Common myeloid progenitor, CD34-positive (primary cell): ENCODE measurements at regions not wholly inside any gene's neighbourhood (a gene's known extent, or its start where the extent isn't known, plus 50 kb on each side); places are given as distances from the start of the nearest gene placed in this dataset.

Source experiments
- CTCF ChIA-PET: fragments of 350-600 bp; sonication (Branson Sonifier 250); formaldehyde crosslinking; loops from one replicate; lab custom pipeline; 2021; ENCODE audit warnings: antibody characterized with exemption; lab: Charles Lee
- POLR2A ChIA-PET: fragments of 350-600 bp; sonication (Branson Sonifier 250); formaldehyde crosslinking; loops from one replicate; lab custom pipeline; 2021; ENCODE audit warnings: antibody characterized with exemption; lab: Charles Lee
- DNase-seq, 3 donors: peaks; one replicate each; pipeline versions ENCODE4 v3.0.0 to v3.0.0-alpha.2; 2013
- H3K27ac ChIP-seq, 2 experiments: 1 replicate in 1 of 2; 2 replicates in 1 of 2; pipeline ENCODE4 v1.7.0; 2013; ENCODE audit warnings: inconsistent platforms in 2 of 2, low read length in 2 of 2, mild to moderate bottlenecking in 2 of 2, low read depth in 1 of 2, moderate library complexity in 1 of 2; ENCODE audit not compliant: severe bottlenecking in 2 of 2, insufficient read depth in 1 of 2, poor library complexity in 1 of 2
- H3K27me3 ChIP-seq, 5 experiments: replicated peaks in 2 of 5; 1 replicate in 3 of 5; 2 replicates in 2 of 5; pipeline versions ENCODE4 v1.6.1 to v1.7.0; 2013; ENCODE audit warnings: low read length in 4 of 5, mild to moderate bottlenecking in 2 of 5, moderate library complexity in 2 of 5, inconsistent platforms in 1 of 5; ENCODE audit not compliant: insufficient read depth in 5 of 5, control insufficient read depth in 4 of 5
- H3K36me3 ChIP-seq, 4 experiments: 1 replicate in 2 of 4; 2 replicates in 2 of 4; pipeline versions ENCODE4 v1.6.1 to v1.7.0; 2013; ENCODE audit warnings: low read length in 3 of 4, control low read depth in 1 of 4, mild to moderate bottlenecking in 1 of 4; ENCODE audit not compliant: control insufficient read depth in 4 of 4, insufficient read depth in 4 of 4
- H3K4me1 ChIP-seq, 4 experiments: 1 replicate in 3 of 4; 2 replicates in 1 of 4; pipeline versions ENCODE4 v1.6.1 to v1.7.1; 2013; ENCODE audit warnings: low read length in 3 of 4, mild to moderate bottlenecking in 3 of 4, control low read depth in 1 of 4, inconsistent platforms in 1 of 4, moderate library complexity in 1 of 4; ENCODE audit not compliant: control insufficient read depth in 4 of 4, insufficient read depth in 4 of 4; ENCODE audit errors: control extremely low read depth in 1 of 4
- H3K4me3 ChIP-seq, 7 experiments: 1 replicate in 4 of 7; 2 replicates in 3 of 7; pipeline versions ENCODE4 v1.5.1 to v1.7.0; 2013; ENCODE audit warnings: mild to moderate bottlenecking in 7 of 7, low read length in 6 of 7, moderate library complexity in 6 of 7, inconsistent platforms in 2 of 7, low read depth in 2 of 7, control low read depth in 1 of 7; ENCODE audit not compliant: insufficient read depth in 4 of 7, control insufficient read depth in 1 of 7; ENCODE audit errors: extremely low read depth in 1 of 7
- H3K9me3 ChIP-seq, 5 experiments: 1 replicate in 4 of 5; 2 replicates in 1 of 5; pipeline versions ENCODE4 v1.6.1 to v1.7.1; 2013; ENCODE audit warnings: low read length in 4 of 5, mild to moderate bottlenecking in 2 of 5, inconsistent platforms in 1 of 5, low read depth in 1 of 5, moderate library complexity in 1 of 5; ENCODE audit not compliant: control insufficient read depth in 4 of 5, insufficient read depth in 2 of 5; ENCODE audit errors: control extremely low read depth in 1 of 5
- WGBS: methylation state at CpG from one replicate; pipeline ENCODE4 v1.1.5; 2013; ENCODE audit not compliant: insufficient coverage; 5-methylcytosine and 5-hydroxymethylcytosine counted together

- 100% methylated on average over 1 of the region's 1 CpG for WGBS
- Histone ChIP-seq H3K27me3 (no peaks in the 10 kb centered on the region), H3K27ac (no peak overlapping the region), H3K9me3 (no peaks in the 10 kb centered on the region), H3K4me1 (no peaks in the 10 kb centered on the region), H3K4me3 (no peak overlapping the region), H3K36me3 (no peaks in the 10 kb centered on the region)
- CTCF ChIA-PET: no interaction called here
- no peak for DNase-seq
- POLR2A ChIA-PET: no interaction called here
Observed at GRCh38 chr20:24056491-24056890, 67.9 kb upstream of the GGTLC1 start.

GRCh38 chr20:24052599-24053275 lies 64.2 kb upstream of the GGTLC1 start:
- 96% methylated on average over 21 of the region's 23 CpGs for WGBS
- Histone ChIP-seq H3K9me3 (no peaks in the 10 kb centered on the region), H3K27ac (no peak overlapping the region), H3K4me3 (no peak overlapping the region), H3K27me3 (no peaks in the 10 kb centered on the region), H3K36me3 (no peaks in the 10 kb centered on the region), H3K4me1 (no peaks in the 10 kb centered on the region)
- no peak for DNase-seq
- ChIA-PET CTCF (no interaction called here), POLR2A (no interaction called here)

DNA sequence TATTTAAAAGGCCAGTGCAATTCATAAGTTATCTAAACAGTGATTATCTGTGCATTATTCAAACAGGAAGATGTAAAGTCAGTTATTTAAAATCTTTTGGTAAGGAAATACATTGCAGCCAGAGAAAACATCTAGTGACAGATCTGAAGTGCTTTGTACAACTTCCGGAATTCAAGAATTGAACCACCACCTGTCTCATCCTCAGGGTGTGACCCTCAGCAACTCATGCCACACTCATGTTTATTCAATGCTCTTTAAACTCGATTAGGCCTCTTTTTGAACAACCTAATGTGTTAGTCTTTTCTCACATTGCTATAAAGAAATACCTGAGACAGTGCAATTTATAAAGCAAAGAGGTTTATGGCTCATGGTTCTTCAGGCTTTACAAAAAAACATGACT lies 62.6 kb upstream of the GGTLC1 start:
- POLR2A ChIA-PET: no interaction called here
- no peaks in the 10 kb centered on the region for H3K9me3 ChIP-seq
- CTCF ChIA-PET: no interaction called here

GRCh38 chr20:24050119-24050518 lies 61.5 kb upstream of the GGTLC1 start:
- no peak for DNase-seq
- 77% methylated on average over 3 of the region's 3 CpGs for WGBS
- Histone ChIP-seq H3K4me3 (no peak overlapping the region), H3K27ac (no peak overlapping the region), H3K36me3 (no peaks in the 10 kb centered on the region), H3K27me3 (no peaks in the 10 kb centered on the region), H3K4me1 (peaks cover 0 to 10% (median 5%) of the 10 kb centered on the region in 4 experiments), H3K9me3 (no peaks in the 10 kb centered on the region)
- CTCF ChIA-PET: no interaction called here
- POLR2A ChIA-PET: no interaction called here

More for the DNA sequence above, 62.6 kb upstream of the GGTLC1 start:
- H3K4me3 ChIP-seq: no peak overlapping the region
- H3K4me1 ChIP-seq: no peaks in the 10 kb centered on the region
- DNase-seq: no peak
- WGBS: 100% methylated on average over 1 of the region's 2 CpGs
- H3K27ac ChIP-seq: no peak overlapping the region
- H3K27me3 ChIP-seq: no peaks in the 10 kb centered on the region
- no peaks in the 10 kb centered on the region for H3K36me3 ChIP-seq

DNA sequence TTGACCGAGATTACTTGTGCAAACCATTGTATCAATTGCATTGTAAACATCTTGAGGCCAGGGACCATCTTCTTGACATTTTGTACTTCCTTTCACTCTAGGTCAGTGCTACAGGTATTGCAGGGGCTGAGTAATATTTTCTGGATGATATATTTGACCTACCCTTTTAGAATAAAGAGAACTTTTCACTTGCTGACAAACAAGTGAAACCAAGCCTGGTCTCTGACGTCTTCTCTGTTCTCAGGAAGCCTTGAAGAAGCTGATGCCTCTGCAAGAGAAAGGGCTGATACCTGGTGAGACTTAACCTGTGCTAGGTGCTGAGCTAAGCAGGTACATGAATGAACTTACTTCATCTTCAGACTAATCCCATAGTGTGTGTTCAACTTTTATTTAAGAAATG lies 60.5 kb upstream of the GGTLC1 start:
- ChIA-PET POLR2A (no interaction called here), CTCF (interaction anchor here (1.1 to 1.2 kb wide), 2 partner anchors 13 to 14 kb away, joined by 3 read pairs; no protein-coding TSS in a partner anchor)
- H3K9me3 ChIP-seq: no peaks in the 10 kb centered on the region
- WGBS: 100% methylated on average over 2 of the region's 2 CpGs
- no peak overlapping the region for H3K27ac ChIP-seq
- peaks cover 0 to 10% (median 5%) of the 10 kb centered on the region in 4 experiments for H3K4me1 ChIP-seq
- H3K27me3 ChIP-seq: no peaks in the 10 kb centered on the region
- DNase-seq: no peak
- H3K4me3 ChIP-seq: no peak overlapping the region
- no peaks in the 10 kb centered on the region for H3K36me3 ChIP-seq

- no peak overlapping the region for H3K27ac ChIP-seq
- H3K4me1 ChIP-seq: peaks cover 0 to 10% (median 5%) of the 10 kb centered on the region in 4 experiments
- ChIA-PET POLR2A (no interaction called here), CTCF (interaction anchor here (1.1 to 1.2 kb wide), 2 partner anchors 15 to 111 kb away, joined by 3 read pairs; no protein-coding TSS in a partner anchor)
- DNase-seq: no peak
- no peaks in the 10 kb centered on the region for H3K27me3 ChIP-seq
- 99% methylated on average over 8 of the region's 16 CpGs for WGBS
- H3K36me3 ChIP-seq: no peaks in the 10 kb centered on the region
- H3K9me3 ChIP-seq: no peaks in the 10 kb centered on the region
- no peak overlapping the region for H3K4me3 ChIP-seq
Observed at GRCh38 chr20:24048024-24048611, 59.5 kb upstream of the GGTLC1 start.

DNA sequence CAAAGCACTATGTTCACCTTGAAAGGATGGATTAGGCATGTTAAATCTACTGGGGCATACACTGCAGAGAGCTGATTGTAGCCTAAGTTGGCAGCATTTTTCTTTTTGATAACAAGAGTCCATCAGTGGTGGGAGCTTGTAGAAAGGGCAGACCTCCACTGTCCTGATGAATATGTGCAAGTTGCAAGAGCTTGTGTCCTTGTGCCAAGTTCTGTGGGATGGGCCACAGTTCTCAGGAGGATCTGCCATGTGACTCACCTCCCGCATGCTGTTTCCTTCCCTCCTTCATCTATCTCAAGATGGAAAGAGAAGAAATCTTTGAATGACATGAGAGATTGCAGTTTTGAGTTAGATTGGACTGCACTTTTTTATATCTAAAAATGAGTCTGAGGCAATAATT lies 58.3 kb upstream of the GGTLC1 start:
- no peak for DNase-seq
- H3K4me1 ChIP-seq: peaks cover 0 to 10% (median 5%) of the 10 kb centered on the region in 4 experiments
- ChIA-PET POLR2A (interaction anchor here (0.7 kb wide), 1 partner anchor 403 kb away, joined by 3 read pairs; no protein-coding TSS in a partner anchor), CTCF (interaction anchor here (0.6 to 1.2 kb wide), 2 partner anchors 110 to 884 kb away, joined by 3 read pairs; no protein-coding TSS in a partner anchor)
- no peaks in the 10 kb centered on the region for H3K9me3 ChIP-seq
- 67% methylated on average over 1 of the region's 1 CpG for WGBS
- H3K36me3 ChIP-seq: no peaks in the 10 kb centered on the region
- no peak overlapping the region for H3K4me3 ChIP-seq
- H3K27me3 ChIP-seq: no peaks in the 10 kb centered on the region
- no peak overlapping the region for H3K27ac ChIP-seq
